ENCODE measurements at regions not wholly inside any gene's neighbourhood (a gene's known extent, or its start where the extent isn't known, plus 50 kb on each side); places are given as distances from the start of the nearest gene placed in this dataset.

- TF ChIP-seq REST (tag by site-specific recombination; IDR thresholded peaks at IDR 0.05) (no peak), CTCF (tag by site-specific recombination; IDR thresholded peaks at IDR 0.05) (no peak), ZFP69B (tag by site-specific recombination; IDR thresholded peaks at IDR 0.05) (no peak), ZNF660 (tag by site-specific recombination; IDR thresholded peaks at IDR 0.05) (no peak), ZNF274 (IDR thresholded peaks at IDR 0.05; ENCODE audit: low read length) (no peak), ZNF274 (tag by site-specific recombination; IDR thresholded peaks at IDR 0.05; ENCODE audit: borderline replicate concordance) (no peak), BCL6B (tag by site-specific recombination; IDR thresholded peaks at IDR 0.05) (no peak), ZNF174 (tag by site-specific recombination; IDR thresholded peaks at IDR 0.05) (no peak), PBX3 (CRISPR knock-in tag; IDR thresholded peaks at IDR 0.05) (no peak)
These were observed 584.9 kb upstream of the PBX1 start for GRCh38 chr1:163974120-163974519.

Measured in HEK293 (cell line).